ENCODE measurements at regions not wholly inside any gene's neighbourhood (a gene's known extent, or its start where the extent isn't known, plus 50 kb on each side); places are given as distances from the start of the nearest gene placed in this dataset.
"Not testable (repeated sequence)": the region's sequence is repeated elsewhere in the genome, so short reads cannot be mapped to it uniquely, and the experiment has no call there.

DNA sequence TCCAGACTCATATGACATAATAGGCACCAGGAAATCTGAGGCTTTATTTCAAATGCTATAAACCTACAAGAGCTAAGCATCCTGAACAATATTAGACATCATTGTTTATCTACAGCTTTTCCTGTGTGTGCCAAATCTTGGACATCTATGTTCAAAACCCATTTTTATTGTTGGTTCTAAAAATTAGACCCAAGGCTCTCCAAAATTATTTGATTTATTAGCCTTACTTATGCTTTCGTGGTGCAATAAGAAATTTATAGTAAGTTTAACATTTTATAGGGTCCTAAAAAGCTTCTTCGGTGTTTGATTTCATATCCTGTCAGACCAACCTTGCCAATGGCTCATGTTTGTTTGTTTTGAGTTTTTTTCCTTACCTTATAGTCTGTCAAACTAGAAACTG is 1014.5 kb upstream of the MANEA start:
- Histone ChIP-seq H3K27me3 (ENCODE audit: control insufficient read depth, insufficient read depth, low read length) (no peaks in the 10 kb centered on the region), H3K36me3 (ENCODE audit: control insufficient read depth, insufficient read depth, low read length) (no peaks in the 10 kb centered on the region), H3K9me3 (ENCODE audit: control insufficient read depth, insufficient read depth, low read length) (no peaks in the 10 kb centered on the region), H3K4me3 (ENCODE audit: low read length) (no peak overlapping the region), H3K4me1 (ENCODE audit: control insufficient read depth, insufficient read depth, low read length) (no peaks in the 10 kb centered on the region), H3K27ac (ENCODE audit: low read length) (no peak overlapping the region)
- no CpG with 5 or more reads among the region's 2 CpGs for WGBS (ENCODE audit: insufficient coverage, insufficient read length)
- no peak for DNase-seq (ENCODE audit: low read depth, low spot score)

DNA sequence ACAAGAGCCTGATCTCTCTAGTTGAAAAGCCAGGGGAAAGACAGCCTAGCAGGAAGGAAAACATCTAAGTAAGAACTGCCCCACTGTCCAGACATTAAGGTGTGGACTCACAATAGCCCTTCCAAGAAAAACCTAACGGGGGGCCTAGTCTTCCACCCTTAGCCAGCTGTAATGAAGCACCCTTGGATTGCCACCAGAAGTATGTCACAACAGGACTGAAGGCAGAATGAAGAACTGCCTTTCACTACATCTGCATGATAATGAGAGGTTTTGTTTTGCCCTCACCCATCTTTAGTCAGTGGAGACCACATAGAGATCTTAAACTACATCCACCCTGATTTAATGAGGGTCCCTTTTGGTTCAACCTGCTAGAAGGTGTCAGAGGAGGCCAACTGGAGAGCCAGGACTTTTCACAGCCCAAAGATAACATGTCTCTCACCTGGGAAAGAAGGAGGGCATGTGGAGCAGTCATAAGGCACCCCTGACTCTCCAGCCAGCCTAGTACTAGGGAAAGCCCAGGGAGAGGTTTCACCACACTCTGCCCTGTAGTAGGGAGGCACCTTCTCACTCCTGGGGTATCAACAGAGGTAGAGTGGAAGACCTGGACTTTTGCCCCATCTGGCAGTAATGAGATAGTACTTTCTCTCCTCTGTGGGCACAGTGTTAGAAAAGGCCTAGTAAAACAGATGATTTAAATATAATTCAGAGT is 1017.4 kb upstream of the MANEA start:
- no peak overlapping the region for H3K27ac ChIP-seq (ENCODE audit: low read length)
- no CpG with 5 or more reads among the region's 1 CpG for WGBS (ENCODE audit: insufficient coverage, insufficient read length)
- DNase-seq (ENCODE audit: low read depth, low spot score) = no peak

DNA sequence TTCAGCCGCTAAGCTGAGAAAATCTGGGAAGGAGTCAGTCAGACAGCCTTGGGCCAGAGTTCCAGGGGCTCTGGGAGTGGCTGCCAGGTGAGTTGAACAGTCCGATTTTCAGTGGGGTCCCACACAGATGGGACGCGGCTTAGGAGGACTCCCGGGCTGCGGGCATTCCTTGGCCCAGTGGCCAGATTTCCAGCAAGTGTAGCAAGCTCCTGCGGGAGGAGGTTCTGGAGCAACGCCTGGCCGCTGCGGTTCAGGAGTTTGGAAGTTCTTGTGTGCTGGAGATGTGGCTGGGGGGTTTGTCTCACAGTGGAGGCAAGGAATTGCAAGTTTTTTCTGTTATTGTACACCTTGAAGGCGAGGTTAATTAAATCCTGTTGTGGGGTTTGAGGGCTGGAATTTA is 1020.1 kb upstream of the MANEA start:
- no CpG with 5 or more reads among the region's 11 CpGs for WGBS (ENCODE audit: insufficient coverage, insufficient read length)
- H3K4me3 ChIP-seq (ENCODE audit: low read length); H3K27ac ChIP-seq (ENCODE audit: low read length); H3K9me3 ChIP-seq (ENCODE audit: control insufficient read depth, insufficient read depth, low read length); H3K36me3 ChIP-seq (ENCODE audit: control insufficient read depth, insufficient read depth, low read length); H3K27me3 ChIP-seq (ENCODE audit: control insufficient read depth, insufficient read depth, low read length); DNase-seq (ENCODE audit: low read depth, low spot score); H3K4me1 ChIP-seq (ENCODE audit: control insufficient read depth, insufficient read depth, low read length): not testable (repeated sequence)

More for the DNA sequence above, 1017.4 kb upstream of the MANEA start:
- Histone ChIP-seq H3K4me1 (ENCODE audit: control insufficient read depth, insufficient read depth, low read length) (no peaks in the 10 kb centered on the region), H3K9me3 (ENCODE audit: control insufficient read depth, insufficient read depth, low read length) (no peaks in the 10 kb centered on the region), H3K36me3 (ENCODE audit: control insufficient read depth, insufficient read depth, low read length) (no peaks in the 10 kb centered on the region), H3K27me3 (ENCODE audit: control insufficient read depth, insufficient read depth, low read length) (no peaks in the 10 kb centered on the region), H3K4me3 (ENCODE audit: low read length) (no peak overlapping the region)

DNA sequence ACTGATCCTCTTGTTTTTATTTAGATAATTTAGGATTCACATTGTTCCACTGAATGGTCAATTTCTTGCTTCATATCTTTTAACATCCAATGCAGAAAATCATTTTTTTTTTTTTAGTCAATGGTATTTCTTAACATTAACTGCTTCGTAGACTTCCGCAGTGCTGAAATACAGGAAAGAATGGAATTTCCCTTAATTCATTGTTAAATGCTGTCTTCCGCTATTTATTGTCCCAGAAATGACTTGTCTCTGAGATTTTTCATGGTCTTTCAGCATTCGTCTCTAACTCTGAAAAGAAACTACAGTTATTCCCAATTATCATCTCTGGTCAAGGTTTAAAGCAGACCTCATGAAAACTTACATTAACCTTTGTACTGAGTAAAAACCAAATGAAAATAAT is 1029.1 kb upstream of the MANEA start:
- H3K36me3 ChIP-seq (ENCODE audit: control insufficient read depth, insufficient read depth, low read length) = no peaks in the 10 kb centered on the region
- WGBS (ENCODE audit: insufficient coverage, insufficient read length) = no CpG with 5 or more reads among the region's 4 CpGs
- H3K27ac ChIP-seq (ENCODE audit: low read length) = no peak overlapping the region
- no peaks in the 10 kb centered on the region for H3K4me1 ChIP-seq (ENCODE audit: control insufficient read depth, insufficient read depth, low read length)
- DNase-seq (ENCODE audit: low read depth, low spot score) = no peak
- H3K4me3 ChIP-seq (ENCODE audit: low read length) = no peak overlapping the region
- no peaks in the 10 kb centered on the region for H3K27me3 ChIP-seq (ENCODE audit: control insufficient read depth, insufficient read depth, low read length)
- H3K9me3 ChIP-seq (ENCODE audit: control insufficient read depth, insufficient read depth, low read length) = no peaks in the 10 kb centered on the region

DNA sequence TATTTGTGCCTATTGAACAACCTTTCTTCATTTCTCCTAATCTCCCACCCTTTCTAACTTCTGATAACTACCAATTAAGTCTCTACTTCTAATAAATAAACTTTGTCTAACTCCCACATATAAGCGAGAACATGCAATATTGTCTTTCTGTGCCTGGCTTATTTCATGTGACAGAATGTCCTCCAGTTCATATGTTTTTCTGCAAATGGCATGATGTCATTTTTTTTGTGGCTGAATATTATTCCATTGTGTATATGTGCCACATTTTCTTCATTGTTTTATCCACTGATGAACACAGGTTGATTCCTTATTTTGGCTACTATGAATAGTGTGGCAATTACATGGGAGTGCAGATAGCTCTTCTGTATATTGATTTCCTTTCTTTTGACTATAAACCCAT is 1041.5 kb upstream of the MANEA start:
- H3K4me3 ChIP-seq (ENCODE audit: low read length) = no peak overlapping the region
- no CpG with 5 or more reads among the region's 1 CpG for WGBS (ENCODE audit: insufficient coverage, insufficient read length)
- no peak for DNase-seq (ENCODE audit: low read depth, low spot score)
- H3K36me3 ChIP-seq (ENCODE audit: control insufficient read depth, insufficient read depth, low read length) = no peaks in the 10 kb centered on the region
- H3K27ac ChIP-seq (ENCODE audit: low read length) = no peak overlapping the region
- no peaks in the 10 kb centered on the region for H3K4me1 ChIP-seq (ENCODE audit: control insufficient read depth, insufficient read depth, low read length)
- no peaks in the 10 kb centered on the region for H3K27me3 ChIP-seq (ENCODE audit: control insufficient read depth, insufficient read depth, low read length)
- no peaks in the 10 kb centered on the region for H3K9me3 ChIP-seq (ENCODE audit: control insufficient read depth, insufficient read depth, low read length)

DNA sequence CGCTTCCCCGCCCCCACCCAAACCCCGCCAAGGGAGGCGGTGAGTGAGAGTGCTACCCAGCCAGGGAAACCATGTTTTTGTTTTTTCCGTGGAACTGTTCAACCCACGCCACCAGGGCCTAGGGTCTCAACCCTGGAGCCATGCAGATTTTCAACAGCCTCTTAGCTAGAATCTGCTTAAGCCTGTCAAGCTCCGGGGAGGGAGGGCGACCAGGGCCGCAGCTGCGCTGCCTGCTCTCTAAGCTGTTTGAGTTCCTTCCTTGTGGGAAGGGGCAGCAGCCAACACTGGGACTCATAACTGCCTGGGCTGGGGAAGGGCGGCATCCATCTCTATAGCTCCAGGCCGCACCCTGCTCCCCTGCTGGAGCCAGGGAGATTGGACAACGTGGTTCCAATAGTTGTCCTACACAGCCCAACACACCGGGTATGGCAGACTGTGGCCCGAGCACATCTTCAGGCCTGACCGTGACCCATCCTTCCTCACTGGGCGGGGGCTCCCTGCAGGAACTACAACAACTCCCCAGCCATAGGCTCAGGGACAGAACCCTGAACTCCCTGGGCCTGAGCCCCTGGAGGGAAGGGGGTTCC is 1065.7 kb upstream of the MANEA start:
- Histone ChIP-seq H3K27me3 (ENCODE audit: control insufficient read depth, insufficient read depth, low read length) (no peaks in the 10 kb centered on the region), H3K4me1 (ENCODE audit: control insufficient read depth, insufficient read depth, low read length) (no peaks in the 10 kb centered on the region), H3K4me3 (ENCODE audit: low read length) (no peak overlapping the region), H3K27ac (ENCODE audit: low read length) (no peak overlapping the region), H3K9me3 (ENCODE audit: control insufficient read depth, insufficient read depth, low read length) (no peaks in the 10 kb centered on the region), H3K36me3 (ENCODE audit: control insufficient read depth, insufficient read depth, low read length) (no peaks in the 10 kb centered on the region)
- WGBS (ENCODE audit: insufficient coverage, insufficient read length) = no CpG with 5 or more reads among the region's 17 CpGs
- DNase-seq (ENCODE audit: low read depth, low spot score) = no peak

GRCh38 chr6:94510877-94511276 is 1066.5 kb upstream of the MANEA start:
- Histone ChIP-seq H3K36me3 (ENCODE audit: control insufficient read depth, insufficient read depth, low read length) (no peaks in the 10 kb centered on the region), H3K4me1 (ENCODE audit: control insufficient read depth, insufficient read depth, low read length) (no peaks in the 10 kb centered on the region), H3K27ac (ENCODE audit: low read length) (no peak overlapping the region), H3K9me3 (ENCODE audit: control insufficient read depth, insufficient read depth, low read length) (no peaks in the 10 kb centered on the region), H3K27me3 (ENCODE audit: control insufficient read depth, insufficient read depth, low read length) (no peaks in the 10 kb centered on the region), H3K4me3 (ENCODE audit: low read length) (no peak overlapping the region)
- WGBS (ENCODE audit: insufficient coverage, insufficient read length) = no CpG with 5 or more reads among the region's 18 CpGs
- DNase-seq (ENCODE audit: low read depth, low spot score) = no peak

DNA sequence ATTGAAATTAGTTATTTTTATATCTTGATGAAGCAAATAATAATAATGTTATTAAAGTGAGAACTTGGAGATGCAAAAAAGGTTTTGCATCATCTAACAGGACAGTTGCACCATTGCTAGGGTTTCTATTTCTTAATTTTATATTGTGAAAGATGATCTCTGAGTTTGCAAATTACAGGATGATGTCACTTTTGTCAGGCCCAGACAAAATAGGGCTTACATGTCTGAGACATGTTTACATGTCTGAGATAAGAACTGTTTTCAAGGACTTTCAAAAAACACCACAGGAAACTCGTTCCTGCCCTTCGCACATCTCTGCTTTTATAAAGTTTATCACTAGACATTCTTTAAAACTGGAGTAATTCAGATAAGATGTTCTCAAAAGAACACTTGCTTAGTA is 1075.8 kb upstream of the MANEA start:
- DNase-seq (ENCODE audit: low read depth, low spot score) = no peak
- H3K9me3 ChIP-seq (ENCODE audit: control insufficient read depth, insufficient read depth, low read length) = no peaks in the 10 kb centered on the region
- H3K27me3 ChIP-seq (ENCODE audit: control insufficient read depth, insufficient read depth, low read length) = no peaks in the 10 kb centered on the region
- H3K4me1 ChIP-seq (ENCODE audit: control insufficient read depth, insufficient read depth, low read length) = no peaks in the 10 kb centered on the region
- no CpG with 5 or more reads among the region's 2 CpGs for WGBS (ENCODE audit: insufficient coverage, insufficient read length)
- no peaks in the 10 kb centered on the region for H3K36me3 ChIP-seq (ENCODE audit: control insufficient read depth, insufficient read depth, low read length)
- no peak overlapping the region for H3K4me3 ChIP-seq (ENCODE audit: low read length)
- no peak overlapping the region for H3K27ac ChIP-seq (ENCODE audit: low read length)

GRCh38 chr6:94498099-94498498 is 1078.7 kb upstream of the EPHA7 start:
- H3K27me3 ChIP-seq (ENCODE audit: control insufficient read depth, insufficient read depth, low read length) = no peaks in the 10 kb centered on the region
- H3K27ac ChIP-seq (ENCODE audit: low read length) = no peak overlapping the region
- no peak for DNase-seq (ENCODE audit: low read depth, low spot score)
- no peak overlapping the region for H3K4me3 ChIP-seq (ENCODE audit: low read length)
- no peaks in the 10 kb centered on the region for H3K4me1 ChIP-seq (ENCODE audit: control insufficient read depth, insufficient read depth, low read length)
- H3K36me3 ChIP-seq (ENCODE audit: control insufficient read depth, insufficient read depth, low read length) = no peaks in the 10 kb centered on the region
- H3K9me3 ChIP-seq (ENCODE audit: control insufficient read depth, insufficient read depth, low read length) = no peaks in the 10 kb centered on the region

GRCh38 chr6:94494500-94494899 is 1075.1 kb upstream of the EPHA7 start:
- Histone ChIP-seq H3K4me3 (ENCODE audit: low read length) (no peak overlapping the region), H3K9me3 (ENCODE audit: control insufficient read depth, insufficient read depth, low read length) (no peaks in the 10 kb centered on the region), H3K27me3 (ENCODE audit: control insufficient read depth, insufficient read depth, low read length) (no peaks in the 10 kb centered on the region), H3K36me3 (ENCODE audit: control insufficient read depth, insufficient read depth, low read length) (no peaks in the 10 kb centered on the region), H3K4me1 (ENCODE audit: control insufficient read depth, insufficient read depth, low read length) (no peaks in the 10 kb centered on the region), H3K27ac (ENCODE audit: low read length) (no peak overlapping the region)
- DNase-seq (ENCODE audit: low read depth, low spot score) = no peak
- no CpG with 5 or more reads among the region's 1 CpG for WGBS (ENCODE audit: insufficient coverage, insufficient read length)

GRCh38 chr6:94487371-94487770 is 1068.0 kb upstream of the EPHA7 start:
- H3K9me3 ChIP-seq (ENCODE audit: control insufficient read depth, insufficient read depth, low read length) = no peaks in the 10 kb centered on the region
- no peak overlapping the region for H3K27ac ChIP-seq (ENCODE audit: low read length)
- no peak for DNase-seq (ENCODE audit: low read depth, low spot score)
- H3K27me3 ChIP-seq (ENCODE audit: control insufficient read depth, insufficient read depth, low read length) = no peaks in the 10 kb centered on the region
- no peaks in the 10 kb centered on the region for H3K4me1 ChIP-seq (ENCODE audit: control insufficient read depth, insufficient read depth, low read length)
- no peak overlapping the region for H3K4me3 ChIP-seq (ENCODE audit: low read length)
- H3K36me3 ChIP-seq (ENCODE audit: control insufficient read depth, insufficient read depth, low read length) = no peaks in the 10 kb centered on the region
